H9 (cell line): ENCODE measurements at regions not wholly inside any gene's neighbourhood (a gene's known extent, or its start where the extent isn't known, plus 50 kb on each side); places are given as distances from the start of the nearest gene placed in this dataset.

Experiments used
- DNase-seq: peaks from one replicate; pipeline ENCODE4 v3.0.0-alpha.2; 2017
- H2AFZ ChIP-seq: one replicate; pipeline ENCODE4 v1.6.1; 2013; ENCODE audit warnings: mild to moderate bottlenecking, low read length, control low read depth, moderate library complexity
- H2AK5ac ChIP-seq: 2 replicates; pipeline ENCODE4 v1.6.1; 2013; ENCODE audit warnings: low read length, control low read depth, mixed read lengths; ENCODE audit not compliant: insufficient read length
- H2BK120ac ChIP-seq: one replicate; pipeline ENCODE4 v1.6.1; 2013; ENCODE audit warnings: low read depth, mild to moderate bottlenecking, low read length, control low read depth, inconsistent platforms; ENCODE audit not compliant: poor library complexity, severe bottlenecking
- H2BK12ac ChIP-seq: 2 replicates; pipeline ENCODE4 v1.6.1; 2013; ENCODE audit warnings: low read length, control low read depth, mixed read lengths, low read depth; ENCODE audit not compliant: insufficient read length
- H2BK15ac ChIP-seq: 2 replicates; pipeline ENCODE4 v1.6.1; 2013; ENCODE audit warnings: low read depth, low read length, control low read depth
- H2BK20ac ChIP-seq: one replicate; pipeline ENCODE4 v1.6.1; 2013; ENCODE audit warnings: low read depth, mild to moderate bottlenecking, low read length, control low read depth, inconsistent platforms; ENCODE audit not compliant: poor library complexity, severe bottlenecking
- H2BK5ac ChIP-seq: 2 replicates; pipeline ENCODE4 v1.6.1; 2013; ENCODE audit warnings: low read length, control low read depth, mixed read lengths; ENCODE audit not compliant: insufficient read length
- H3K14ac ChIP-seq: 2 replicates; pipeline ENCODE4 v1.6.1; 2013; ENCODE audit warnings: low read length, control low read depth; ENCODE audit not compliant: insufficient read depth
- H3K18ac ChIP-seq: 2 replicates; pipeline ENCODE4 v1.6.1; 2013; ENCODE audit warnings: low read depth, mild to moderate bottlenecking, mixed read lengths, low read length, control low read depth; ENCODE audit not compliant: insufficient read length
- H3K23ac ChIP-seq: 2 replicates; pipeline ENCODE4 v1.6.1; 2013; ENCODE audit warnings: low read length, control low read depth, mixed read lengths, low read depth; ENCODE audit not compliant: insufficient read length
- H3K23me2 ChIP-seq: 2 replicates; pipeline ENCODE4 v1.6.1; 2013; ENCODE audit warnings: low read depth, mild to moderate bottlenecking, mixed read lengths, low read length, control low read depth; ENCODE audit not compliant: insufficient read length, poor library complexity, severe bottlenecking
- H3K27ac ChIP-seq: 2 replicates; pipeline ENCODE4 v1.5.1; 2013; ENCODE audit warnings: low read length, control low read depth, mixed read lengths, low read depth; ENCODE audit not compliant: insufficient read length
- H3K27me3 ChIP-seq: 2 replicates; pipeline ENCODE4 v1.6.1; 2013; ENCODE audit warnings: low read length, control low read depth, inconsistent platforms; ENCODE audit not compliant: insufficient read depth
- H3K4ac ChIP-seq: 2 replicates; pipeline ENCODE4 v1.6.1; 2013; ENCODE audit warnings: low read depth, mild to moderate bottlenecking, control low read depth, inconsistent platforms, low read length, moderate library complexity
- H3K4me1 ChIP-seq: 2 replicates; pipeline ENCODE4 v1.6.1; 2013; ENCODE audit warnings: low read length, control low read depth, inconsistent platforms; ENCODE audit not compliant: insufficient read depth
- H3K4me2 ChIP-seq: 2 replicates; pipeline ENCODE4 v1.6.1; 2013; ENCODE audit warnings: low read length, control low read depth, mixed read lengths; ENCODE audit not compliant: insufficient read length, insufficient read depth
- H3K56ac ChIP-seq: 2 replicates; pipeline ENCODE4 v1.6.1; 2013; ENCODE audit warnings: low read depth, mild to moderate bottlenecking, mixed read lengths, low read length, control low read depth; ENCODE audit not compliant: insufficient read length
- H3K79me1 ChIP-seq: 2 replicates; pipeline ENCODE4 v1.6.1; 2013; ENCODE audit warnings: low read depth, mild to moderate bottlenecking, moderate library complexity, low read length, control low read depth, inconsistent platforms; ENCODE audit not compliant: insufficient read depth, poor library complexity, severe bottlenecking
- H3K79me2 ChIP-seq: 2 replicates; pipeline ENCODE4 v1.6.1; 2013; ENCODE audit warnings: low read length, control low read depth, inconsistent platforms; ENCODE audit not compliant: insufficient read depth
- H3K9ac ChIP-seq: 2 replicates; pipeline ENCODE4 v1.6.1; 2013; ENCODE audit warnings: low read length, control low read depth, mixed read lengths; ENCODE audit not compliant: insufficient read length; ENCODE audit errors: extremely low read depth
- H3K9me3 ChIP-seq: one replicate; pipeline ENCODE4 v1.6.1; 2013; ENCODE audit warnings: low read depth, low read length, inconsistent platforms; ENCODE audit not compliant: control insufficient read depth
- H3T11ph ChIP-seq: one replicate; pipeline ENCODE4 v1.6.1; 2013; ENCODE audit warnings: mild to moderate bottlenecking, low read length, control low read depth, inconsistent platforms
- H4K20me1 ChIP-seq: one replicate; pipeline ENCODE4 v1.6.1; 2013; ENCODE audit not compliant: control insufficient read depth, insufficient read length, insufficient read depth
- H4K5ac ChIP-seq: 2 replicates; pipeline ENCODE4 v1.6.1; 2013; ENCODE audit warnings: low read depth, mild to moderate bottlenecking, mixed read lengths, low read length, control low read depth; ENCODE audit not compliant: insufficient read length
- H4K8ac ChIP-seq: replicated peaks from 2 replicates; pipeline ENCODE4 v1.6.1; 2013; ENCODE audit warnings: low read length, control low read depth, mixed read lengths, low read depth; ENCODE audit not compliant: insufficient read length
- H4K91ac ChIP-seq: 2 replicates; pipeline ENCODE4 v1.6.1; 2013; ENCODE audit warnings: low read depth, mild to moderate bottlenecking, moderate library complexity, mixed read lengths, low read length, control low read depth; ENCODE audit not compliant: insufficient read length
- H3K27ac Mint-ChIP-seq, 3 experiments: 2 replicates in 2 of 3; 3 replicates in 1 of 3; pipeline ENCODE4 v1.8.0; 2020 to 2021; ENCODE audit warnings: mixed read lengths in 3 of 3, mild to moderate bottlenecking in 1 of 3, moderate library complexity in 1 of 3
- H3K27me3 Mint-ChIP-seq: 2 replicates; pipeline ENCODE4 v1.8.0; 2021; ENCODE audit warnings: low read depth, mild to moderate bottlenecking, moderate library complexity, mixed read lengths
- H3K36me3 Mint-ChIP-seq, 3 experiments: 2 replicates in 2 of 3; 3 replicates in 1 of 3; pipeline ENCODE4 v1.8.0; 2020 to 2021; ENCODE audit warnings: low read depth in 3 of 3, mixed read lengths in 3 of 3; ENCODE audit not compliant: insufficient read depth in 1 of 3
- H3K4me1 Mint-ChIP-seq, 2 experiments: 2 replicates each; pipeline ENCODE4 v1.8.0; 2020; ENCODE audit warnings: mixed read lengths in 2 of 2
- H3K4me3 Mint-ChIP-seq, 2 experiments: 2 replicates in 1 of 2; 3 replicates in 1 of 2; pipeline ENCODE4 v1.8.0; 2020 to 2021; ENCODE audit warnings: mild to moderate bottlenecking in 2 of 2, mixed read lengths in 2 of 2, moderate library complexity in 1 of 2
- H3K9me3 Mint-ChIP-seq, 2 experiments: 2 replicates in 1 of 2; 3 replicates in 1 of 2; pipeline ENCODE4 v1.8.0; 2020; ENCODE audit warnings: mild to moderate bottlenecking in 2 of 2, mixed read lengths in 2 of 2, moderate library complexity in 1 of 2
- WGBS: extraction: QIAGEN DNeasy Blood & Tissue Kit; methylation state at CpG from one replicate; pipeline ENCODE4 v1.1.7; 2013; ENCODE audit warnings: missing lambda C conversion rate, low lambda C conversion rate, mixed read lengths; ENCODE audit not compliant: insufficient read length; ENCODE audit errors: extremely low coverage; 5-methylcytosine and 5-hydroxymethylcytosine counted together
- TF ChIP-seq, protein P1 (sequence below): fragments of 200-600 bp; sonication (generic); conservative IDR thresholded peaks from 3 replicates; pipeline ENCODE4 v1.8.0; 2021; ENCODE audit warnings: antibody characterized with exemption, mild to moderate bottlenecking

- Histone ChIP-seq H3K23me2 (no peaks in the 10 kb centered on the region), H4K91ac (no peak overlapping the region), H2BK20ac (no peak overlapping the region), H3K56ac (no peak overlapping the region), H3T11ph (no peak overlapping the region), H3K9me3 (no peaks in the 10 kb centered on the region), H3K27ac (no peak overlapping the region), H4K8ac (no peak overlapping the region), H4K5ac (no peak overlapping the region), H3K18ac (no peak overlapping the region), H3K79me2 (no peaks in the 10 kb centered on the region), H2BK15ac (no peak overlapping the region), H2BK120ac (no peak overlapping the region), H4K20me1 (no peaks in the 10 kb centered on the region), H3K14ac (no peak overlapping the region), H3K27me3 (0 out of 2 replicates have a peak, but pooled peaks cover 1% of the 10 kb centered on the region), H3K23ac (no peak overlapping the region), H3K4me2 (no peak overlapping the region), H2AK5ac (no peak overlapping the region), H3K4ac (no peak overlapping the region), H3K4me1 (no peaks in the 10 kb centered on the region), H2BK5ac (no peak overlapping the region), H3K9ac (no peak overlapping the region), H3K79me1 (no peaks in the 10 kb centered on the region), H2AFZ (no peak overlapping the region), H2BK12ac (no peak overlapping the region)
- Mint-ChIP-seq H3K27ac (no peak overlapping the region; a peak in 1 of 7 replicates), H3K36me3 (no peaks in the 10 kb centered on the region), H3K4me1 (peaks cover 0 to 8% of the 10 kb centered on the region in 2 experiments; a peak in 2 of 4 replicates), H3K27me3 (peaks cover 34% of the 10 kb centered on the region), H3K4me3 (no peak overlapping the region), H3K9me3 (no peaks in the 10 kb centered on the region)
- DNase-seq = no peak
- TF ChIP-seq, protein P1, sequence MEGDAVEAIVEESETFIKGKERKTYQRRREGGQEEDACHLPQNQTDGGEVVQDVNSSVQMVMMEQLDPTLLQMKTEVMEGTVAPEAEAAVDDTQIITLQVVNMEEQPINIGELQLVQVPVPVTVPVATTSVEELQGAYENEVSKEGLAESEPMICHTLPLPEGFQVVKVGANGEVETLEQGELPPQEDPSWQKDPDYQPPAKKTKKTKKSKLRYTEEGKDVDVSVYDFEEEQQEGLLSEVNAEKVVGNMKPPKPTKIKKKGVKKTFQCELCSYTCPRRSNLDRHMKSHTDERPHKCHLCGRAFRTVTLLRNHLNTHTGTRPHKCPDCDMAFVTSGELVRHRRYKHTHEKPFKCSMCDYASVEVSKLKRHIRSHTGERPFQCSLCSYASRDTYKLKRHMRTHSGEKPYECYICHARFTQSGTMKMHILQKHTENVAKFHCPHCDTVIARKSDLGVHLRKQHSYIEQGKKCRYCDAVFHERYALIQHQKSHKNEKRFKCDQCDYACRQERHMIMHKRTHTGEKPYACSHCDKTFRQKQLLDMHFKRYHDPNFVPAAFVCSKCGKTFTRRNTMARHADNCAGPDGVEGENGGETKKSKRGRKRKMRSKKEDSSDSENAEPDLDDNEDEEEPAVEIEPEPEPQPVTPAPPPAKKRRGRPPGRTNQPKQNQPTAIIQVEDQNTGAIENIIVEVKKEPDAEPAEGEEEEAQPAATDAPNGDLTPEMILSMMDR = no peak
- no CpG with 5 or more reads among the region's 9 CpGs for WGBS
Measured at GRCh38 chr2:12176623-12177454, 430.4 kb downstream of the LPIN1 start.
